ENCODE measurements at regions not wholly inside any gene's neighbourhood (a gene's known extent, or its start where the extent isn't known, plus 50 kb on each side); places are given as distances from the start of the nearest gene placed in this dataset.

DNA sequence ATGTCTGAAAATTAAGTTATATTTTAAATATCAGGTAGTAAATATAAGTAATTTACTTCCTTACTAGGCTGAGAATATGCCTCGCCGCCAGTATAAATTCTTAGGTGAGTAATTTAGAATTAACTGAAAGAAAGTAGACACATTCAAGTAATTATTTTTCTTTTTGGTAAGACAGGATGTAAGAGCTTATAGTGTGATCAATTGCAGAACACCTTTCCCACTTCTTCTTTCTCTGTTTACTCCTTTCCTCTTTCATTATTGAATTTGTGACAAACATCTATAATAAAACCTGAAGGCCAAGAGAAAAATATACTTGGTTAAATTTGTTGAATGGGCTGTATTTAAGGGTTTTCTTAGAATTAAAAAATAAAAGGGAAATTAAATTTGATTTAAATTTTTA is 195.1 kb upstream of the CDKN2B start:
- H3K27ac ChIP-seq: no peak overlapping the region
- TF ChIP-seq, protein P1, sequence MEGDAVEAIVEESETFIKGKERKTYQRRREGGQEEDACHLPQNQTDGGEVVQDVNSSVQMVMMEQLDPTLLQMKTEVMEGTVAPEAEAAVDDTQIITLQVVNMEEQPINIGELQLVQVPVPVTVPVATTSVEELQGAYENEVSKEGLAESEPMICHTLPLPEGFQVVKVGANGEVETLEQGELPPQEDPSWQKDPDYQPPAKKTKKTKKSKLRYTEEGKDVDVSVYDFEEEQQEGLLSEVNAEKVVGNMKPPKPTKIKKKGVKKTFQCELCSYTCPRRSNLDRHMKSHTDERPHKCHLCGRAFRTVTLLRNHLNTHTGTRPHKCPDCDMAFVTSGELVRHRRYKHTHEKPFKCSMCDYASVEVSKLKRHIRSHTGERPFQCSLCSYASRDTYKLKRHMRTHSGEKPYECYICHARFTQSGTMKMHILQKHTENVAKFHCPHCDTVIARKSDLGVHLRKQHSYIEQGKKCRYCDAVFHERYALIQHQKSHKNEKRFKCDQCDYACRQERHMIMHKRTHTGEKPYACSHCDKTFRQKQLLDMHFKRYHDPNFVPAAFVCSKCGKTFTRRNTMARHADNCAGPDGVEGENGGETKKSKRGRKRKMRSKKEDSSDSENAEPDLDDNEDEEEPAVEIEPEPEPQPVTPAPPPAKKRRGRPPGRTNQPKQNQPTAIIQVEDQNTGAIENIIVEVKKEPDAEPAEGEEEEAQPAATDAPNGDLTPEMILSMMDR (IDR thresholded peaks at IDR 0.05): no peak
- no peak for TF ChIP-seq POLR2A (IDR thresholded peaks at IDR 0.05)
- no peak for TF ChIP-seq POLR2AphosphoS5 (IDR thresholded peaks at IDR 0.05; ENCODE audit: insufficient read depth in 1 of 2, low read depth in 1 of 2)
- H3K4me1 ChIP-seq: peaks cover 8% of the 10 kb centered on the region
- no peak for DNase-seq (ENCODE audit: extremely low spot score in 2 of 2)
- no peaks in the 10 kb centered on the region for H3K27me3 ChIP-seq
- intact Hi-C loops (cut with DNase I): no loop called here
- no peaks in the 10 kb centered on the region for H3K36me3 ChIP-seq
- H3K4me3 ChIP-seq: no peak overlapping the region
- H3K9me3 ChIP-seq: no peaks in the 10 kb centered on the region

- TF ChIP-seq POLR2AphosphoS5 (IDR thresholded peaks at IDR 0.05; ENCODE audit: insufficient read depth in 1 of 2, low read depth in 1 of 2) (no peak), POLR2A (IDR thresholded peaks at IDR 0.05) (no peak)
- TF ChIP-seq, protein P1 (IDR thresholded peaks at IDR 0.05): no peak
- intact Hi-C loops (cut with DNase I): no loop called here
Measured at GRCh38 chr9:22206833-22207232, 197.7 kb upstream of the CDKN2B start.

DNA sequence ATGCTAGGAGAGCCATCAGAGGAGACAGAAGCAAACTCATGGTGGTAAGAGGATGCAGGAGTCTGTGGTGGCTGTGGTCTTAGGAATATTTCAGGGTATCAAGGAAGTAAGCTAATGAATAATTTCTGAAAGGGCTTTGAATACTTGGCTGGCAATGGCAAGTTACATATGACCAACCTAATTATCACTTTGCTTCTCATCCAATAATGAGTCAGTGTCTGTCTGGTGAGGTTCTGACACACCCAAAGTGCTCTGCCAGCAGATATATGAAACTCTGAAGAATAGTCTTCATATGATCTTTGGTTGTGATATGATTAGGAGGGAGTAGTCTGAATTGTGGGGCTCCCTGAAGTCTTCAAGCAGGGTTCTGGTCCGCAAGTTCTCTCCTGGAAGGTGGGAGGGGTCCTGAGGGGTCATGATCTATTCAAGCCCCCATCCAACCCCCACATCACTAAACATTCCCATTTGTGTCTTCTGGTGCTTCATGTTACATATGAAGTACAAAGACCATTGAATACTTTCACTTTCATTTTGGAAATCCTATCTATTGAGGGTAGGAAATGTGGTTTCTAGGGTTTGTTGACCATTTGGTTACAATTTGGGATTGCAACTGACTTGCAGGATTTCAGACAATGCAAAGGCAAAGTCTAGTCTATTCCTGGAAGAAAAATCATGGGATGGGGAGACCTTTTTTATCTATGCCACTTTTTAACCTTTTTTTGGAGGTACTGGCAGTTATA is 199.9 kb upstream of the CDKN2B start:
- Histone ChIP-seq H3K9me3 (no peaks in the 10 kb centered on the region), H3K27me3 (no peaks in the 10 kb centered on the region), H3K27ac (no peak overlapping the region), H3K36me3 (no peaks in the 10 kb centered on the region), H3K4me3 (no peak overlapping the region), H3K4me1 (peaks cover 17% of the 10 kb centered on the region)
- TF ChIP-seq POLR2AphosphoS5 (IDR thresholded peaks at IDR 0.05; ENCODE audit: insufficient read depth in 1 of 2, low read depth in 1 of 2): peak in 1 of 2 donors; percentile 20
- TF ChIP-seq, protein P1 (IDR thresholded peaks at IDR 0.05): no peak
- TF ChIP-seq POLR2A (IDR thresholded peaks at IDR 0.05): no peak
- DNase-seq (ENCODE audit: extremely low spot score in 2 of 2): no peak
- intact Hi-C loops (cut with DNase I): no loop called here

More at GRCh38 chr9:22206833-22207232, 197.7 kb upstream of the CDKN2B start:
- no peak for DNase-seq (ENCODE audit: extremely low spot score in 2 of 2)
- Histone ChIP-seq H3K9me3 (no peaks in the 10 kb centered on the region), H3K4me3 (no peak overlapping the region), H3K27me3 (no peaks in the 10 kb centered on the region), H3K27ac (no peak overlapping the region), H3K4me1 (peaks cover 17% of the 10 kb centered on the region), H3K36me3 (no peaks in the 10 kb centered on the region)

- Histone ChIP-seq H3K27me3 (no peaks in the 10 kb centered on the region), H3K27ac (no peak overlapping the region), H3K4me3 (no peak overlapping the region), H3K4me1 (peaks cover 17% of the 10 kb centered on the region), H3K36me3 (no peaks in the 10 kb centered on the region), H3K9me3 (no peaks in the 10 kb centered on the region)
- no peak for DNase-seq (ENCODE audit: extremely low spot score in 2 of 2)
- TF ChIP-seq, protein P1 (IDR thresholded peaks at IDR 0.05): no peak
- no peak for TF ChIP-seq POLR2A (IDR thresholded peaks at IDR 0.05)
- TF ChIP-seq POLR2AphosphoS5 (IDR thresholded peaks at IDR 0.05; ENCODE audit: insufficient read depth in 1 of 2, low read depth in 1 of 2): no peak
- intact Hi-C loops (cut with DNase I): no loop called here
Measured at GRCh38 chr9:22210262-22210661, 201.2 kb upstream of the CDKN2B start.

DNA sequence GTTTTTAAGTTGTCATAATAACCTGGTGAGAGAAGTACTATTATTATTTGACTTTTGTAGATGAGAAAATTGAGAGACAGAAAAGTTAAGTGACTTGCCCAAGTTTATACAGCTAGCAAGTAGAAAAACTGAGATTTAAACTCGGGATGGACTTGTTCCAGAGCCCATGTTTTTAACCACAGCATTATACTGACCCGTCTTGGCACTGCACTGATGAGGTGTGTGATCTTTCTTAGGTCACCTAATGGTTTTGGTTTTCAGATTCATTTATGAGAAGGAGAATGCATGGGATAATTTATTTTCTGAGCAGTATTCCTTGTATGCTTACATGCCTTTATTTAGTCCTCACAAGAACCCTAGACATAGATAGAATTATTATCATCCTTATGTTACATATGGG is 201.8 kb upstream of the CDKN2B start:
- H3K4me3 ChIP-seq: no peak overlapping the region
- H3K4me1 ChIP-seq: peaks cover 17% of the 10 kb centered on the region
- TF ChIP-seq, protein P1 (IDR thresholded peaks at IDR 0.05): no peak
- TF ChIP-seq POLR2A (IDR thresholded peaks at IDR 0.05): no peak
- TF ChIP-seq POLR2AphosphoS5 (IDR thresholded peaks at IDR 0.05; ENCODE audit: insufficient read depth in 1 of 2, low read depth in 1 of 2): no peak
- no peak overlapping the region for H3K27ac ChIP-seq
- no peak for DNase-seq (ENCODE audit: extremely low spot score in 2 of 2)
- no peaks in the 10 kb centered on the region for H3K9me3 ChIP-seq
- no peaks in the 10 kb centered on the region for H3K36me3 ChIP-seq
- intact Hi-C loops (cut with DNase I): no loop called here
- H3K27me3 ChIP-seq: no peaks in the 10 kb centered on the region
